Thyroid gland (tissue), 4 donors: ENCODE measurements at regions not wholly inside any gene's neighbourhood (a gene's known extent, or its start where the extent isn't known, plus 50 kb on each side); places are given as distances from the start of the nearest gene placed in this dataset.

Source experiments
- CTCF ChIP-seq, 6 experiments: fragments of 200-600 bp in 3 of 6; fragments of 450-650 bp in 3 of 6; sonication (generic) in 3 of 6; IDR thresholded peaks; one replicate each; pipeline ENCODE4 v1.5.1; 2016 to 2019; ENCODE audit warnings: antibody characterized with exemption in 6 of 6, mild to moderate bottlenecking in 2 of 6, inconsistent platforms in 1 of 6, moderate library complexity in 1 of 6
- POLR2A ChIP-seq, 2 donors: fragments of 450-650 bp; IDR thresholded peaks; one replicate each; pipeline ENCODE4 v1.6.1; 2017; ENCODE audit warnings: antibody characterized with exemption in 2 of 2, mild to moderate bottlenecking in 2 of 2, moderate library complexity in 1 of 2

GRCh38 chr13:58087566-58087965 lies 456.0 kb downstream of the PCDH17 start:
- TF ChIP-seq CTCF (IDR thresholded peaks at IDR 0.05) (no peak), POLR2A (IDR thresholded peaks at IDR 0.05) (no peak)
